ENCODE measurements at regions not wholly inside any gene's neighbourhood (a gene's known extent, or its start where the extent isn't known, plus 50 kb on each side); places are given as distances from the start of the nearest gene placed in this dataset.

GRCh38 chr4:33911959-33912358 lies 2332.4 kb downstream of the ARAP2 start:
- no peak for TF ChIP-seq CTCF (IDR thresholded peaks at IDR 0.05; ENCODE audit: low read length)
- TF ChIP-seq EZH2 (IDR thresholded peaks at IDR 0.05; ENCODE audit: borderline replicate concordance, low read length): no peak

All from OCI-LY1 (cell line).